Thymus (tissue), 11 donors: ENCODE measurements at regions not wholly inside any gene's neighbourhood (a gene's known extent, or its start where the extent isn't known, plus 50 kb on each side); places are given as distances from the start of the nearest gene placed in this dataset.

Experiments
- DNase-seq, 9 donors: peaks; one replicate each; pipeline ENCODE4 v3.0.0-alpha.2; 2013; ENCODE audit warnings: low spot score in 9 of 9, low read depth in 6 of 9, missing footprints in 1 of 9
- H3K27ac ChIP-seq, 2 donors: one replicate each; pipeline ENCODE4 v1.5.1; 2013; ENCODE audit warnings: control low read depth in 1 of 2, low read depth in 1 of 2, low read length in 1 of 2, mild to moderate bottlenecking in 1 of 2, moderate library complexity in 1 of 2
- H3K27me3 ChIP-seq, 2 donors: one replicate each; pipeline ENCODE4 v1.5.1; 2013; ENCODE audit warnings: low read length in 1 of 2; ENCODE audit not compliant: control insufficient read depth in 2 of 2, insufficient read depth in 1 of 2
- H3K36me3 ChIP-seq, 2 donors: one replicate each; pipeline ENCODE4 v1.5.1; 2013; ENCODE audit warnings: low read length in 1 of 2, mild to moderate bottlenecking in 1 of 2, moderate library complexity in 1 of 2; ENCODE audit not compliant: control insufficient read depth in 2 of 2, insufficient read depth in 2 of 2
- H3K4me1 ChIP-seq, 2 donors: one replicate each; pipeline ENCODE4 v1.5.1; 2013; ENCODE audit warnings: low read length in 2 of 2; ENCODE audit not compliant: control insufficient read depth in 2 of 2, insufficient read depth in 2 of 2
- H3K4me3 ChIP-seq, 2 donors: one replicate each; pipeline ENCODE4 v1.5.1; 2013; ENCODE audit warnings: low read length in 2 of 2, control low read depth in 1 of 2, mild to moderate bottlenecking in 1 of 2
- H3K9me3 ChIP-seq, 2 donors: one replicate each; pipeline ENCODE4 v1.5.1; 2013; ENCODE audit warnings: low read length in 1 of 2, mild to moderate bottlenecking in 1 of 2; ENCODE audit not compliant: control insufficient read depth in 2 of 2, insufficient read depth in 1 of 2
- WGBS: extraction: QIAGEN DNeasy Blood & Tissue Kit; methylation state at CpG from one replicate; pipeline ENCODE4 v1.1.7; 2013; 5-methylcytosine and 5-hydroxymethylcytosine counted together
- donor health status: healthy.

DNA sequence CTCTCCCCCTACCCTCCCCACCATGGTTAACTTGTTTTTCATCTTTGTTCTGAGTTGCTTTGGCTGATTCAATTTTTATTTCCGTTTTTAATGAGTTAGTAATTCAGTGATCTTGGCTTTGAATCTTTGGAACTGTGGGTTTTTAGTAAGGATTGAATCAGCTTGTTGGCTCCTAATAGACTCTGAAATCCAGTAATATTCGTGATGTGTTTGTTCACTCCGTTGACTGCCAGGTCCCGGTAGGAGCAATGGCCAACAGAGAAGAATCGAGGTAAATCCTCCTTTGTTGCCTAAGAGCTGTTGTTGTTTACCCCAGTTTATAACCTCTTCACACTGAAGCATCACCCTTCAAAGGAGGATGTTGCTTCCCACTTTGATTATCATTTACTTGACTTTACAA is 92.7 kb downstream of the PCSK1 start:
- Histone ChIP-seq H3K4me1 (peaks cover 0 to under 1% of the 10 kb centered on the region in 2 donors), H3K27me3 (no peaks in the 10 kb centered on the region), H3K36me3 (no peaks in the 10 kb centered on the region), H3K9me3 (no peaks in the 10 kb centered on the region), H3K4me3 (no peak overlapping the region), H3K27ac (no peak overlapping the region)
- DNase-seq, result no peak
- 93% methylated on average over 5 of the region's 5 CpGs for WGBS

DNA sequence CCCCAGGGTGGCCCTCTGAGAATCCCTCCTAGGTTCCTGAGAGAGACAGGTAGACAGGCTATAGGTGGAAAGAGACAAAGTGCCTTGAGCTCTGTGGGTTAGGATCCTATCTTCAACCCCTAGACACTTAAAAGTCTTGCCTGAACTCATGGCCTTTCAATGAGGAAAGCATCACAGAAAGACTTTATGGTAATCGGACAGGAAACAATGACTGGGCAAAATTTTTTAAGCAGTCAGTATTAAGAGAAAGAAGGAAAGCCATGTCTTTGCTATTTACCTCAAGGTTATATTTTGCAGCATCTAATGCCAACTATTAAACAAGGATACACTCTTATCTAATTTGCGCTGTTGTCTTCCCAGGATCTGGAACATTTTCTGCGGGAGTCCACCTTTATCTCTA is 93.2 kb downstream of the PCSK1 start:
- Histone ChIP-seq H3K4me1 (no peaks in the 10 kb centered on the region), H3K4me3 (no peak overlapping the region), H3K9me3 (no peaks in the 10 kb centered on the region), H3K27me3 (no peaks in the 10 kb centered on the region), H3K27ac (no peak overlapping the region), H3K36me3 (no peaks in the 10 kb centered on the region)
- DNase-seq, result no peak
- 75% methylated on average over 3 of the region's 3 CpGs for WGBS

DNA sequence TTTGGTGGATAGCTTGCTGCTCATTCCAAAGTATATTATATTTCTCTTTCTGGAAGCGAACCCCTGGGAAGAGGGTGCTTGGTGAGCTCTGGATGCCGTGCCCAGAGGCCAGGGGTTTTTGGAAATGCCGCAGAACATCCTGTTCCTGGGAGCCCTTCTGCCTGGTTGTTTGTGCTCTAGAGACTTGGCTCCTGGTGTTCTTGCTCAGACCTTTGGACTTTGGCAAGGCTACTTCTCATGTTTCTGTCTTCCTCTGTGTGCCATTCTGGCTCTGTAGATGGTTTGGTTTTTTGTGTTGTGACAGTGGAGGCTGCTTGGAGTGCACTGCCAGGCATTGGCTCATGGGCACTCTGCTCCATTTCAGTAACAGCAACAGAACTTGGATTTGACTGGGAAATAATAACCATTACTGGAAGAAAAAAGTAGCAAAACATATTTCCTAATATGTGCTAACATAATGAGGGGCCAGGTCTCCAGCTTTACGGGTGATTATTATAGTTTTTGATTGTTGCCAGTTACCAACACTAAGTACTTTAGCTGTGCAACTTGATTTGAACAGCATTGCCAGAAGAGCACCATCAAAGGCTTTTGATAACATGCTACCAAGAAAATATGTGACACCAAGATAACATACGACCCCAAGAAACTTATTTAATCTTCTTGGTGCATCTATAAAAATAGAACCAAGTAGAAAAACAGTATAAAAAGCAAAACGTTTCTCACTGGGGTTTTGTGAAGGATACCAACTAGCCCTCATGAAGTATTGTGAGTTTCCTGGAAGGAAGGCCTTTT is 94.2 kb downstream of the PCSK1 start:
- Histone ChIP-seq H3K36me3 (no peaks in the 10 kb centered on the region), H3K27me3 (no peaks in the 10 kb centered on the region), H3K9me3 (no peaks in the 10 kb centered on the region), H3K4me1 (no peaks in the 10 kb centered on the region), H3K4me3 (no peak overlapping the region), H3K27ac (no peak overlapping the region)
- DNase-seq, result no peak
- 82% methylated on average over 6 of the region's 6 CpGs for WGBS

DNA sequence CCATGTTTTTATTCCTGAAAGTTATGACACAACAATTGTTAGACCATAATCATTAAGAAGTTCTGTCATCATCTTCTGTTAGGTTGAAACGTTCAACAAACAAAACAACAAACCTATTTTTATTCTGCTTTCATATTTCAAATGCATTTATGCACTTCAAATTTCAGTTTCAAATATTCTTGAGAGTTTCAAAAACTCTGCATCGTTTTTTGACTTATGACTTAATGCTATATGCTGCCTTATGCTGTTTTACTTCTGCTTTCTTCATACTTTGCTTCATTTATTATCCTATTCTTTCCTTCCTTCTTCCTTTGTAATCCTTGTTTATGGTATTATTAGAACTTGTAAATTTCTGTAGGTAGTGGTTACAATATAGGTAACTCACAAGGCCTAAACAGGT is 95.0 kb downstream of the PCSK1 start:
- no peaks in the 10 kb centered on the region for H3K36me3 ChIP-seq
- no peak overlapping the region for H3K27ac ChIP-seq
- 41% methylated on average over 2 of the region's 2 CpGs for WGBS
- H3K4me1 ChIP-seq, result no peaks in the 10 kb centered on the region
- H3K27me3 ChIP-seq, result no peaks in the 10 kb centered on the region
- no peak overlapping the region for H3K4me3 ChIP-seq
- DNase-seq, result no peak
- H3K9me3 ChIP-seq, result no peaks in the 10 kb centered on the region

DNA sequence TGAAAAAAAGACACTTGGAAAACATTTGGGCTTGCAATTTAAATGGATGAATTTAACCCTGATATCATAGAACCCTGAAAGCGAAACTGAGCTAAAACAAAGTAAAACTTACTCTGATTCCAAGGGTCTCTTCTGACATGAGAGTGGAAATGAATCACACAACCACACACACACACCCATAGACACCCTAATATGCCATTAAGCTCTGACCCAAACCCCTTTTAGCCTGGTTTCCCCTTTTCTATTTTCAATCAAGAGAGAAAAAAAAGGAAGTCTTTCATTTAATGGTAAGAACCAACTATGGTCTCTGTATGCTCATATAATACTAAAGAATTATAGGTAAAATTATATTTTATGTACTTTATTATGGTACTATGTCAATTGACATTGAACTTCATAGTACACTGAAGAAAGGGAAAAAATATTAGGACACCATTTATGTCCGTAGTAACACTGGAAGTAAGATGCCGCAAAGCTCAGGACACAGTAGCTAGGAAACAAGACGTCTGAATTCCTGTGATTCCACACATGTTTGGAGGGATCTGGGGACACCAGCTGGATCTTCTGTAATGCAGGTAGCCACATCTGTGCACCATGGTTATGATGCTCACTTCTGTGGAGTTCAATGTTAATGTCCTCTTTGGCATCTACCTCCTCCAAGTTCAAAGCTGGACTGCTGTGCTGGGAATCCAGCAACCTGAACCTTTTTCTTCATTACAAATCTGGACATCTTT is 95.8 kb downstream of the PCSK1 start:
- no peak overlapping the region for H3K27ac ChIP-seq
- H3K27me3 ChIP-seq, result no peaks in the 10 kb centered on the region
- no peak overlapping the region for H3K4me3 ChIP-seq
- no peak for DNase-seq
- 96% methylated on average over 4 of the region's 4 CpGs for WGBS
- no peaks in the 10 kb centered on the region for H3K9me3 ChIP-seq
- no peaks in the 10 kb centered on the region for H3K36me3 ChIP-seq
- H3K4me1 ChIP-seq, result no peaks in the 10 kb centered on the region

DNA sequence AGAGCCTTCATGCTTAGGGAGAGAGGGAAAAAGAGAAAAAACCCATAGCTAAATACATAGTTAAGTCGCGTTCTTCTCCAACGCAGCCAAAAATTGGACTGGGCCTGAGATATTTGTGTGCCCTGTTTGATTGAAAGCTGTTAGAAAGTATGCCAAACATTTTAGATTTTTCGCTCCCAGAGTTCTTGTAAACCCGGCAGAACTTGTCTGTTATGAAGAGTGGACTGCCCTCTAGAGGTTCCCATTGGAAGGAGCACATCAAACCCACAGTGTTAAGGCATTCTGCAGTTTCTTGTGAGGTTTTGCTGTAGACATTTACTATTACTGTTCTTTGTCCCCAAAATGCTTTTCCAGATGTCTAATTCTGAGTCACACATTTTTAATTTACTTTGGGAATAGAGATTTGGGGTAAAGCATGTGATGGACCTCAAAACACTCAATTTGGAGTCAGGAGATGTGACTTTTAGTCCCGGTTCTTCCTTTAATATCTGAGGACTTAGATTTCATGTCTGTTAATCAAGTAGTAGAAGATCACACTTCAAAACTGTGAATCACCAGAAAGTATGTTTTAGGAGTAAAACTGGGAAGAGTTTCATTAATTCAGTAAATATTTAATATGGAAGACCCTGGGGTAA is 96.6 kb downstream of the PCSK1 start:
- Histone ChIP-seq H3K27ac (no peak overlapping the region), H3K9me3 (no peaks in the 10 kb centered on the region), H3K4me3 (no peak overlapping the region), H3K4me1 (no peaks in the 10 kb centered on the region), H3K36me3 (no peaks in the 10 kb centered on the region), H3K27me3 (no peaks in the 10 kb centered on the region)
- peak; percentile 42 to 89 (median 72) for DNase-seq
- WGBS, result 40% methylated on average over 6 of the region's 6 CpGs

DNA sequence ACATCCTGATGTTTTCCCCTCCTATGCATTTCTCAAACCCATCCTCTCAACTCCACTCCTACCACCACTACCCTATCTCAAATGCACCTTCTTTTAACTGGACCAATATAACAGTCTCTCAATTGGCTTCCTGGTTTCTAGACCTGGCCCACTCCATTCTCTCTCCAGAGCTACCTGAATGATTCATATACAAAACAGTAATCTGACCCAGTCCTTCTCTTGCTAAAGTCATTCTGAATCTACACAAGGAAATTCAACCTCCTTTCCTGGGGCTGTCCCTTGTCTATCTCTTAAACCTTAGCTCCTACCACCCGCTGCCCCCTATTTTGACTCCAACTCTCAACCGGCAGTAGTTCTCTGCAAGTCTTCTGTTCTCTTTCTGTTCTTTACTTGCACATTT is 97.2 kb downstream of the PCSK1 start:
- Histone ChIP-seq H3K36me3 (no peaks in the 10 kb centered on the region), H3K27ac (no peak overlapping the region), H3K27me3 (no peaks in the 10 kb centered on the region), H3K4me1 (no peaks in the 10 kb centered on the region), H3K9me3 (no peaks in the 10 kb centered on the region), H3K4me3 (no peak overlapping the region)
- WGBS, result 99% methylated on average over 2 of the region's 2 CpGs
- DNase-seq, result no peak

DNA sequence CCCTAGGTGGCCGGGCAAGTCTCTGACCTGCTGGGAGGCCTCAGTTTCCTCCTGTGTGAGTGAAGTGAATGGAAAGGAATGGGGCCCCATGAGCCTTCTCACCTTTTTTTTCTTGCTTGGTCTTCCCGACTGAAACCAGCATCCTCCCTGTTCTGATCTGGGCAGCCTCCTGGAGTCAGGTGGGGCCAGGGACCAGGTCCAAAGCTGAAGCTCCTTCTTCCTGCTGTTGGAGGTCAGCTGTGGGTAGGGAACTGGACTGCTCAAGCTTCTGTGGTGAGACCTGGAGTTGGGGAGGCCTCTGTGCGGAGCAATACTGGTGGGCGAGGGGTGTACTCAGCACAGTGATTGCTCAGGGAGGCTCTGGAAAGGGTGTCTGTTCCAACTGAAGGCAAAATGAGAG is 99.7 kb downstream of the PCSK1 start:
- Histone ChIP-seq H3K36me3 (no peaks in the 10 kb centered on the region), H3K9me3 (no peaks in the 10 kb centered on the region), H3K27me3 (no peaks in the 10 kb centered on the region), H3K4me1 (no peaks in the 10 kb centered on the region), H3K4me3 (no peak overlapping the region), H3K27ac (no peak overlapping the region)
- 97% methylated on average over 4 of the region's 4 CpGs for WGBS
- no peak for DNase-seq
